WTC11 (cell line): ENCODE measurements at regions not wholly inside any gene's neighbourhood (a gene's known extent, or its start where the extent isn't known, plus 50 kb on each side); places are given as distances from the start of the nearest gene placed in this dataset.

ENCODE experiments used
- CREM ChIP-seq: sonication (generic); formaldehyde crosslinking; IDR thresholded peaks from 2 replicates; pipeline ENCODE4 v1.8.1; 2022; ENCODE audit warnings: mild to moderate bottlenecking, missing genetic modification reagents, moderate library complexity
- ETV6 ChIP-seq: sonication (generic); formaldehyde crosslinking; IDR thresholded peaks from 2 replicates; pipeline ENCODE4 v1.8.1; 2022; ENCODE audit warnings: mild to moderate bottlenecking, missing genetic modification reagents
- GTF2I ChIP-seq: fragments of 250-450 bp; sonication (Bioruptor Pico); conservative IDR thresholded peaks from 2 replicates; pipeline ENCODE4 v1.4.0; 2021; ENCODE audit warnings: mild to moderate bottlenecking
- JUN ChIP-seq: sonication (generic); formaldehyde crosslinking; IDR thresholded peaks from 2 replicates; pipeline ENCODE4 v1.8.0; 2023; ENCODE audit warnings: mild to moderate bottlenecking, missing genetic modification reagents
- NR2C2 ChIP-seq: sonication (generic); formaldehyde crosslinking; IDR thresholded peaks from 2 replicates; pipeline ENCODE4 v1.8.0; 2022; ENCODE audit warnings: mild to moderate bottlenecking, missing genetic modification reagents
- TEAD4 ChIP-seq: sonication (generic); formaldehyde crosslinking; IDR thresholded peaks from 2 replicates; pipeline ENCODE4 v1.8.0; 2022; ENCODE audit warnings: mild to moderate bottlenecking, missing genetic modification reagents
- TF ChIP-seq, protein P1 (sequence below): fragments of 200-600 bp; IDR thresholded peaks from 2 replicates; pipeline ENCODE4 v1.8.0; 2022; ENCODE audit warnings: antibody characterized with exemption
- TF ChIP-seq, protein P2 (sequence below): fragments of 250-450 bp; sonication (Bioruptor Pico); IDR thresholded peaks from 2 replicates; pipeline ENCODE4 v2.1.2; 2022; ENCODE audit warnings: mild to moderate bottlenecking, moderate library complexity

DNA sequence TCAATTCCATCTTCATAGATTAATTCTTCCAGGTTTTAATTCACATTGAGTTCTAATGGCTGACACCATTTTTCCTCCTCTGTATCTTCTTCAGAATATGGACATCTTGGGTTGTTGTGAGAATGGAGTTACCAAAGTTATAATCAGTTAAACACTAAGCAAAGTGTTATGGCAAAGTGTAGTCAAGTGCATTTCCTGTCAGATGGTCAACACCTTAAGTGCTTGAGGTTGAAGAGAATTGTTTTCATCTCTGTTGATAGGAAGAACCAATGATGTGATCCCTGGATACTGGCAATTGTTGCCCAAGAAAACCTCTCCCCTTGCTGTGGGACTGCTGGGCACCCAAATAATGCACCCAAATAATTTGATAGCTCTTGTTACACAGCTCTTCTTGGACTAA lies 102.6 kb upstream of the SATB1 start:
- TF ChIP-seq, protein P1, sequence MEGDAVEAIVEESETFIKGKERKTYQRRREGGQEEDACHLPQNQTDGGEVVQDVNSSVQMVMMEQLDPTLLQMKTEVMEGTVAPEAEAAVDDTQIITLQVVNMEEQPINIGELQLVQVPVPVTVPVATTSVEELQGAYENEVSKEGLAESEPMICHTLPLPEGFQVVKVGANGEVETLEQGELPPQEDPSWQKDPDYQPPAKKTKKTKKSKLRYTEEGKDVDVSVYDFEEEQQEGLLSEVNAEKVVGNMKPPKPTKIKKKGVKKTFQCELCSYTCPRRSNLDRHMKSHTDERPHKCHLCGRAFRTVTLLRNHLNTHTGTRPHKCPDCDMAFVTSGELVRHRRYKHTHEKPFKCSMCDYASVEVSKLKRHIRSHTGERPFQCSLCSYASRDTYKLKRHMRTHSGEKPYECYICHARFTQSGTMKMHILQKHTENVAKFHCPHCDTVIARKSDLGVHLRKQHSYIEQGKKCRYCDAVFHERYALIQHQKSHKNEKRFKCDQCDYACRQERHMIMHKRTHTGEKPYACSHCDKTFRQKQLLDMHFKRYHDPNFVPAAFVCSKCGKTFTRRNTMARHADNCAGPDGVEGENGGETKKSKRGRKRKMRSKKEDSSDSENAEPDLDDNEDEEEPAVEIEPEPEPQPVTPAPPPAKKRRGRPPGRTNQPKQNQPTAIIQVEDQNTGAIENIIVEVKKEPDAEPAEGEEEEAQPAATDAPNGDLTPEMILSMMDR: no peak
- TF ChIP-seq, protein P2, sequence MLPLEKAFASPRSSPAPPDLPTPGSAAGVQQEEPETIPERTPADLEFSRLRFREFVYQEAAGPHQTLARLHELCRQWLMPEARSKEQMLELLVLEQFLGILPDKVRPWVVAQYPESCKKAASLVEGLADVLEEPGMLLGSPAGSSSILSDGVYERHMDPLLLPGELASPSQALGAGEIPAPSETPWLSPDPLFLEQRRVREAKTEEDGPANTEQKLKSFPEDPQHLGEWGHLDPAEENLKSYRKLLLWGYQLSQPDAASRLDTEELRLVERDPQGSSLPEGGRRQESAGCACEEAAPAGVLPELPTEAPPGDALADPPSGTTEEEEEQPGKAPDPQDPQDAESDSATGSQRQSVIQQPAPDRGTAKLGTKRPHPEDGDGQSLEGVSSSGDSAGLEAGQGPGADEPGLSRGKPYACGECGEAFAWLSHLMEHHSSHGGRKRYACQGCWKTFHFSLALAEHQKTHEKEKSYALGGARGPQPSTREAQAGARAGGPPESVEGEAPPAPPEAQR (CRISPR knock-in tag): no peak
- TF ChIP-seq ETV6 (CRISPR knock-in tag) (no peak), JUN (CRISPR knock-in tag) (no peak), NR2C2 (CRISPR knock-in tag) (no peak), GTF2I (no peak), CREM (CRISPR knock-in tag) (no peak), TEAD4 (no peak)
